Progenitor cell of endocrine pancreas (in vitro differentiated cells): ENCODE measurements at regions not wholly inside any gene's neighbourhood (a gene's known extent, or its start where the extent isn't known, plus 50 kb on each side); places are given as distances from the start of the nearest gene placed in this dataset.
A peak's percentile ranks its signal among the peaks of the same experiment; 100 is the strongest.

Source experiments
- DNase-seq: peaks from one replicate; pipeline ENCODE4 v3.0.0; 2021; ENCODE audit warnings: low spot score; ENCODE audit not compliant: unreplicated experiment
- H3K27ac Mint-ChIP-seq: 2 replicates; pipeline ENCODE4 v1.8.0; 2021; ENCODE audit warnings: mild to moderate bottlenecking, moderate library complexity, mixed read lengths
- H3K27me3 Mint-ChIP-seq: 2 replicates; pipeline ENCODE4 v1.8.0; 2021; ENCODE audit warnings: mixed read lengths
- H3K36me3 Mint-ChIP-seq: 2 replicates; pipeline ENCODE4 v1.8.0; 2022; ENCODE audit warnings: mixed read lengths; ENCODE audit not compliant: insufficient read depth
- H3K4me1 Mint-ChIP-seq: 2 replicates; pipeline ENCODE4 v1.8.0; 2021; ENCODE audit warnings: low read depth, mixed read lengths
- H3K4me3 Mint-ChIP-seq: 2 replicates; pipeline ENCODE4 v1.8.0; 2021; ENCODE audit warnings: low read depth, mild to moderate bottlenecking, moderate library complexity, mixed read lengths
- H3K9me3 Mint-ChIP-seq: 2 replicates; pipeline ENCODE4 v1.8.0; 2021; ENCODE audit warnings: low read depth, mixed read lengths
- CTCF ChIP-seq: fragments of 200-600 bp; sonication (generic); IDR thresholded peaks from one replicate; pipeline ENCODE4 v1.5.0; 2021; ENCODE audit warnings: antibody characterized with exemption, mild to moderate bottlenecking; ENCODE audit not compliant: unreplicated experiment

GRCh38 chr12:58349161-58349560 is 407.8 kb downstream of the ATP23 start:
- no peak for TF ChIP-seq CTCF
- Mint-ChIP-seq H3K4me3 (no peak overlapping the region), H3K27ac (peak overlapping the region; percentile 54), H3K4me1 (peaks cover 15% of the 10 kb centered on the region), H3K27me3 (no peaks in the 10 kb centered on the region), H3K9me3 (peaks cover 15% of the 10 kb centered on the region), H3K36me3 (peaks cover 10% of the 10 kb centered on the region)
- DNase-seq = no peak

GRCh38 chr12:58356794-58357193 is 415.4 kb downstream of the ATP23 start:
- Mint-ChIP-seq H3K36me3 (peaks cover 4% of the 10 kb centered on the region), H3K9me3 (peaks cover 17% of the 10 kb centered on the region), H3K4me1 (peaks cover 14% of the 10 kb centered on the region), H3K27ac (no peak overlapping the region), H3K4me3 (no peak overlapping the region), H3K27me3 (no peaks in the 10 kb centered on the region)
- DNase-seq = no peak
- no peak for TF ChIP-seq CTCF

- no peaks in the 10 kb centered on the region for H3K27me3 Mint-ChIP-seq
- no peak overlapping the region for H3K27ac Mint-ChIP-seq
- no peak for DNase-seq
- H3K4me1 Mint-ChIP-seq = peaks cover 14% of the 10 kb centered on the region
- H3K36me3 Mint-ChIP-seq = peaks cover 4% of the 10 kb centered on the region
- TF ChIP-seq CTCF = no peak
- H3K4me3 Mint-ChIP-seq = no peak overlapping the region
- peaks cover 13% of the 10 kb centered on the region for H3K9me3 Mint-ChIP-seq
Measured at GRCh38 chr12:58357511-58357910, 416.1 kb downstream of the ATP23 start.

GRCh38 chr12:58358369-58358768 is 417.0 kb downstream of the ATP23 start:
- H3K9me3 Mint-ChIP-seq = peaks cover 13% of the 10 kb centered on the region
- H3K4me1 Mint-ChIP-seq = peaks cover 13% of the 10 kb centered on the region
- DNase-seq = no peak
- peaks cover 4% of the 10 kb centered on the region for H3K36me3 Mint-ChIP-seq
- no peak overlapping the region for H3K27ac Mint-ChIP-seq
- no peaks in the 10 kb centered on the region for H3K27me3 Mint-ChIP-seq
- TF ChIP-seq CTCF = no peak
- no peak overlapping the region for H3K4me3 Mint-ChIP-seq

GRCh38 chr12:58359084-58359483 is 417.7 kb downstream of the ATP23 start:
- H3K9me3 Mint-ChIP-seq = peaks cover 13% of the 10 kb centered on the region

More at GRCh38 chr12:58359084-58359483, 417.7 kb downstream of the ATP23 start:
- no peak for DNase-seq
- Mint-ChIP-seq H3K4me1 (peaks cover 13% of the 10 kb centered on the region), H3K27ac (no peak overlapping the region), H3K36me3 (peaks cover 4% of the 10 kb centered on the region), H3K27me3 (no peaks in the 10 kb centered on the region), H3K4me3 (no peak overlapping the region)
- no peak for TF ChIP-seq CTCF
